GM19351 (cell line): ENCODE measurements at regions not wholly inside any gene's neighbourhood (a gene's known extent, or its start where the extent isn't known, plus 50 kb on each side); places are given as distances from the start of the nearest gene placed in this dataset.
"Not testable (repeated sequence)": the region's sequence is repeated elsewhere in the genome, so short reads cannot be mapped to it uniquely, and the experiment has no call there.

ENCODE experiments used
- ATAC-seq: cut with Tn5 transposase; IDR thresholded peaks from one replicate; pipeline ENCODE4 v1.9.1; 2021; ENCODE audit warnings: mild to moderate bottlenecking, moderate library complexity; ENCODE audit not compliant: unreplicated experiment

DNA sequence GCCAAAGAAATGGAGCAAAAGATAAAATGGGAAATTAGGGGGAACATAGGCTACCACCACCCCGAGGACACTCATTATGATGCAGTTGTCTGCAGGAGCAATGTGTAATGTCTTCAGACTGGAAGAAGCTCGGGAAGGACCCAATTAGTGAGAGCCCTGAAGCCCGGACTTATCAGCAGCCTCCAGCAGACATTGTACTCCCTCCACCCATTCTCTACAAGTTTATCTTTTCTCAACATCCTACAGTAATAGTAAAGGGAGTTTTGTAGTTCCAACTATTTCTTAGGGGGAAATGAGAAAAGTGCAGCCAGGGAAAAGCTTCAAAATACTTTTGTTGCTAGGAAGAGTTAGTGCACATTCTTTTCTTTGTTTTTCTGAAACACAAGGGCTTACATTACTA lies 657.3 kb upstream of the COBL start:
- no peak for ATAC-seq

DNA sequence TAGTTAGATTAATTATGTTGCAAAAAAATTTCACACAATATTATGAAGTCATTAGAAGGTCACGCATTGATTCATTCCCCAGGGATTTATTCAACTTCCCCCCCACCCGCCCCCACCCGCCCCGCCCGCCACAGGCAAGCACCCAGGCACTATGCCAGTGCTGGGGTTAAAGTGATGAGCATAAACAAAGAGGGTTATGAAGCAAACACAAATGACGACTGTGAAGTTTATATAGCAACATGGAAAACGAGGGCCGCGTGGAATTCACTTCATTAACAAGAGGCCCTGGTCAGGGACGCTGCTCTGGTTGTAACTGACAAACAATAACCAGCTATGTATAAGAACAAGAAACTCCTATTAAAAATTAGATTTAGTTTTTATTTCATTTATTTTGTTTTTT lies 656.5 kb upstream of the COBL start:
- no peak for ATAC-seq

DNA sequence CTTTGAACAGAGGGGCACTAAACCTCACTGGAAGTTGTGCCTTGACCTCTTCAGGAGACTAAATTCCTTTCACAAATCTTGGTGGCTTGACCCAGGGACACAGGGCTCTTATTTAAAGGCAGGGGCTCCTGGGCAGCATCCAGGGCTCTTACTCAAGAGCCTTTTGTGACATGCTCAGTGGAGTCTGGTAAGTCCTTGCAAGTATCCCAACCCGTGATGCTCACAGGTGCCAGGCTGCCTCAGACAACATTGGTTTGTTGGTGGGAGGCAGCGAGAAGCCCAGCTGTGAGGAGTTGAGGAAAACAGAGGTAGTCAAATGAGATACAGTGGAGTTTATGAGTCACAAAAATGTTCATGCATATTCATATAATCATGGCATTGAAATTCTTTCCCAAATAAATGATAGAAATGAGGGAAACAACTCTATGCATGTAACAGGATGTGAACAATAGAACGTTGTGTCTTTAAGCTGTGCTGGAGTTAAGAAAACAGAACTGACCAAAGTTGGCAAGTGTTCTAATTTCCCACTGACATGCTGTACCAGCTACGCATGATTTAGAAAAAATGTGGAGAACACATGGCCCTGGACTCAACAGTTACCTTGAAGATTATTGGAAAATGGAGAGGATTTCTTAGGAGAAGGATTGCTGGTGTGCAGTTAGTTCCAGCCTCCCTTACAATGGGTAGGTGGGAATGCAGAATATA lies 654.5 kb upstream of the COBL start:
- no peak for ATAC-seq

- ATAC-seq: no peak
These were observed 651.9 kb upstream of the COBL start for GRCh38 chr7:51968461-51968860.

DNA sequence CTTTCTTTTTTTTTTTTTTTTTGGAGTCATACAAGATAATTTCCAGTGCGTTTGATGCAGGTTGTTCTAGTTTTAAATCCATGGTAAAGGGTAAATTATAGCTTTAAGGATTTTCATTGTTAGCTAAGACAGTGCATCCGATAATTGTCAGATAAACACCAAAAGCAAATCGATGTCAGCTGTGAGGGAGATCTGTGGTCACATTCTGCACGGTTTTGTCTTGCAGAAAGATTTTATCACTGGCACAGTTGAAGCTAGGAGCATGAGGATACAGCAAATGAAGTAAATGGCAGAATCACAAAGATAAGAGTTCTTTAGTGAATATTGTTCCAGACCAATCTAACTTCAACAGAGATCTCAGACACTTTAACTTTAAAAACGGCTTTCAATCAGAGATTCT lies 648.8 kb upstream of the COBL start:
- ATAC-seq: no peak

DNA sequence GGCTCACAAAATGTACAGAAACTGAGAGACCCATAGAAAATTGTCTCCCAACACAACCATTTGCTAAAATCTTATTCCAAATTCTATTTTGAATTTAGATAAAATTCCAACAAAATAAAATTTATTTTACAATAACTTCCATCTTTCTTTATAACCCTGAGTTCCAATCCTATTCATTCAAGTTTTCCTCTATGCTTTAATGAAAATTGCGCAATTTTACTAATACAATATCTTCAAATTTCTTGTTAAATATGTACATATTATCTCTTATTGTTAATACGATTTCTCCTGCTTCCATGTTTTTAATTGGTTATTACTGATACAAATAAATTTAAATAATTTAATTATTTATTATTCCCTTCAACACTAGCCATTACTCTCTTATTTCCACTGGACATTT lies 645.2 kb upstream of the COBL start:
- no peak for ATAC-seq

GRCh38 chr7:51950813-51951212 lies 634.2 kb upstream of the COBL start:
- ATAC-seq: no peak

- no peak for ATAC-seq
These were observed 633.4 kb upstream of the COBL start for GRCh38 chr7:51949726-51950644.

- no peak for ATAC-seq
These were observed 614.2 kb upstream of the COBL start for GRCh38 chr7:51930834-51931233.

DNA sequence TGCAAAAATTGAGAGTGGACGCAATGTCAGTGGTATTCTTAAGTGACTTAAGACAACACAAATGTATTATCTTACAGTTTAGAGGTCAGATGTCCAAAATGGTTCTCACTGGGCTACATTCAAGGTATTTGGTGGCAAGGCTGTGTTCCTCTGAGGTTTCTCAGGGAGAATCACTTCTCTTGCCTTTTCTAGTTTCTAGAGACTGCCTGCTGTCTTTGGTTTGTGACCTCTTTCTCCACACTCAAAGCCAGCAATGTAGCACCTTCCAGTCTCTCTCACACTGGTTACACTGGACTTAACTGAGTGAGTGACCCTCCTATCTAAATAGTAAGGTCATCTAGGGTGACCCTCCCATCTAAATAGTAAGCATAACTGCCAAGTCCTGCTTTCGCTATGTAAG lies 613.2 kb upstream of the COBL start:
- ATAC-seq: no peak

- no peak for ATAC-seq
These were observed 611.1 kb upstream of the COBL start for GRCh38 chr7:51927738-51928137.

GRCh38 chr7:51918581-51918980 lies 602.0 kb upstream of the COBL start:
- ATAC-seq: no peak

DNA sequence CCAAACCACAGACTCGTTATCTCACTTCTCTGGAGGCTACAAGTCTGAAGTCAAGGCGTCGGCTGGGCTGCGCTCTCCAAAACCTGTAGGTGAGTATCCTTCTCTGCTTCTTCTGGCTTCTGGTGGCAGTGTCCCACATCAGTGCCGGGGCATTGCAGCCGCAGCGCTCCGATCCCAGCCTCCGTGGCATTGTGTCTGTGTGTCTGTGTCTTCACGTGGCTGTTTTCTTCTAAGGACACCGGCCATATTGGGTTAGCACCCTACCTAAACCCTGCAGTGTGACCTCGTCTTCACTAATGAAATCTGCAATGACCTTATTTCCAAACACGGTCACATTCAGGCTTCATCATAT lies 584.9 kb upstream of the COBL start:
- no peak for ATAC-seq

DNA sequence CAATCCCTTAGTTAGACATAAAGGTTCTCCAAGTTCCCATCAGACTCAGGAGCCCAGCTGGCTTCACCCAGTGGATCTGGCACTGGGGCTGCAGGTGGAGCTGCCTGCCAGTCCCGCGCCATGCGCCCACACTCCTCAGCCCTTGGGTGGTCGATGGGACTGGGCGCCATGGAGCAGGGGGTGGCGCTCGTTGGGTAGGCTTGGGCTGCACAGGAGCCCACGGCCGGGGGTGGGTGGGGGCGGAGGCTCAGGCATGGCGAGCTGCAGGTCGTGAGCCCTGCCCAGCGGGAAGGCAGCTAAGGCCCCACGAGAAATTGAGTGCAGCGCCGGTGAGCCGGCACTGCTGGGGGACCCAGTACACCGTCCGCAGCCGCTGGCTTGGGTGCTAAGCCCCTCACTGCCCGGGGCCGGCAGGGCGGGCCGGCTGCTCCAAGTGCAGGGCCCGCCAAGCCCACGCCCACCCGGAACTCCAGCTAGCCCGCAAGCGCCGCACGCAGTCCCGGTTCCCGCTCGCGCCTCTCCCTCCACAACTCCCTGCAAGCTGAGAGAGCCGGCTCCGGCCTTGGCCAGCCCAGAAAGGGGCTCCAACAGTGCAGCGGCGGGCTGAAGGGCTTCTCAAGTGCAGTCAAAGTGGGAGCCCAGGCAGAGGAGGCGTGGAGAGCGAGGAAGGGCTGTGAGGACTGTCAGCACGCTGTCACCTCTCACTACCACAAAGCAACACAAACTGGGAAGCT lies 584.3 kb upstream of the COBL start:
- not testable (repeated sequence) for ATAC-seq

GRCh38 chr7:51899611-51900010 lies 583.0 kb upstream of the COBL start:
- ATAC-seq: no peak

GRCh38 chr7:51882412-51882811 lies 565.8 kb upstream of the COBL start:
- ATAC-seq: no peak

GRCh38 chr7:51881309-51881708 lies 564.7 kb upstream of the COBL start:
- ATAC-seq: no peak

DNA sequence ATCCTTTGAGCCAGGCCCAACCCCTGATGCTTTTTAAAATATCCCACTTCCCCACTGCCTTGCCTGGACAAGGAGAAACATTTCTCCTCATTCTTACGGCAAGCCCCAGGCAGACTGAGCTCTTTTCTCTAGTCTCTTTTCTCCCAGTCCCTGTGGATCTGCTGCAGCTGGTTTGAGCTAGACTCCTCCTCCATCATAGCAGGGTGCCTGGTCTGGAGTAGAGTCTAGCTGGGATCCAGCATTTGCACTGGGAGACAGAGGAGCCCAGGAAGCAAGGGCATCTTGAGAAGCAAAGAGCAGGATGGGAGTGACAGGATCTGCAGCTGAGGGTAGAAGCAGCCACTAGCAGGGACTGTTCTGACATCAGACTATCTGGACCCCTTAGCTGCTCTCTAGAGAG lies 562.3 kb upstream of the COBL start:
- ATAC-seq: no peak

- no peak for ATAC-seq
These were observed 552.8 kb upstream of the COBL start for GRCh38 chr7:51869452-51869851.

DNA sequence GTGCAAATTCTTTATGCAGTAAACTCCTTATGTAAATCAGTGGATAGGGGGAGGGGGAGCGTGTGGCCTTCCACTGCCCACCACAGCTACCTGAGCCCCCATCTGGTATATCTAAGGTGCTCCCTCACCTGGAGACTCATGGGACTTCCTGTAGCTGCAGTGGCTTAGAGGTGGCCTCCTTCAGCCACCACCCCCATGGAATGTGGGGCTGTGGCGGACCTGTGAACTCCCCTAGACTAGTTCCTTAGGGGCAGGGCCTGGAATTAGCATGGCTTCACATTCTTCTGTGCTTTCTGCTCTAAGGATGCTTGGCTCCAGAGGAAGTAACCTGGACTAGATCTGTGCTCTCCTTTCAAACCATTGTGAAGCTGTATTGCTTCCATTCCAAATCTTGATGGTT lies 550.5 kb upstream of the COBL start:
- no peak for ATAC-seq

- no peak for ATAC-seq
These were observed 543.7 kb upstream of the COBL start for GRCh38 chr7:51860305-51860704.

- no peak for ATAC-seq
These were observed 533.5 kb upstream of the COBL start for GRCh38 chr7:51850126-51850525.
